GM23338 (cell line): ENCODE measurements at regions not wholly inside any gene's neighbourhood (a gene's known extent, or its start where the extent isn't known, plus 50 kb on each side); places are given as distances from the start of the nearest gene placed in this dataset.

Experiments used
- ATAC-seq: fragments of 200-7000 bp; cut with Tn5 transposase; 3 replicates; pipeline ENCODE4 v1.9.1; 2020
- DNase-seq: peaks from one replicate; pipeline ENCODE4 v3.0.0-alpha.2; 2015; ENCODE audit warnings: low spot score
- H2AFZ ChIP-seq: fragments of 200-600 bp; sonication (generic); 2 replicates; pipeline ENCODE4 v1.8.0; 2016; ENCODE audit warnings: antibody characterized with exemption, mild to moderate bottlenecking, moderate library complexity
- H3F3A ChIP-seq: fragments of 200-600 bp; sonication (generic); replicated peaks from 2 replicates; pipeline ENCODE4 v1.8.0; 2017; ENCODE audit warnings: antibody characterized with exemption, mixed run types, low read depth
- H3K27ac ChIP-seq: fragments of 200-600 bp; sonication (generic); 2 replicates; pipeline ENCODE4 v1.6.1; 2016; ENCODE audit warnings: low read depth
- H3K27me3 ChIP-seq: fragments of 200-600 bp; sonication (generic); 2 replicates; pipeline ENCODE4 v1.8.0; 2016; ENCODE audit warnings: mild to moderate bottlenecking, mixed run types, moderate library complexity; ENCODE audit not compliant: insufficient read depth
- H3K36me3 ChIP-seq: fragments of 200-600 bp; sonication (generic); 2 replicates; pipeline ENCODE4 v1.8.0; 2016; ENCODE audit warnings: mild to moderate bottlenecking; ENCODE audit not compliant: insufficient read depth
- H3K4me1 ChIP-seq: fragments of 200-600 bp; sonication (generic); 2 replicates; pipeline ENCODE4 v1.8.0; 2016; ENCODE audit warnings: mild to moderate bottlenecking, moderate library complexity; ENCODE audit not compliant: insufficient read depth
- H3K4me2 ChIP-seq: fragments of 200-600 bp; sonication (generic); 2 replicates; pipeline ENCODE4 v1.7.1; 2017; ENCODE audit warnings: mixed run types
- H3K4me3 ChIP-seq: fragments of 200-600 bp; sonication (generic); 2 replicates; pipeline ENCODE4 v1.6.1; 2016; ENCODE audit warnings: mixed run types
- H3K79me2 ChIP-seq: fragments of 200-600 bp; sonication (generic); replicated peaks from 2 replicates; pipeline ENCODE4 v1.8.0; 2017; ENCODE audit warnings: mild to moderate bottlenecking; ENCODE audit not compliant: insufficient read depth
- H3K9me2 ChIP-seq: fragments of 200-600 bp; sonication (generic); 2 replicates; pipeline ENCODE4 v1.8.0; 2017; ENCODE audit not compliant: insufficient read depth
- H4K20me1 ChIP-seq: fragments of 200-600 bp; sonication (generic); replicated peaks from 2 replicates; pipeline ENCODE4 v1.8.0; 2017; ENCODE audit warnings: mild to moderate bottlenecking; ENCODE audit not compliant: insufficient read depth
- H3K27ac Mint-ChIP-seq: 2 replicates; pipeline ENCODE4 v1.8.0; 2020; ENCODE audit warnings: inconsistent platforms, mild to moderate bottlenecking, moderate library complexity, mixed read lengths
- H3K27me3 Mint-ChIP-seq: 3 replicates; pipeline ENCODE4 v1.8.0; 2022; ENCODE audit warnings: low read depth, mild to moderate bottlenecking, moderate library complexity, mixed read lengths, inconsistent platforms; ENCODE audit not compliant: insufficient read depth, poor library complexity
- H3K36me3 Mint-ChIP-seq: 3 replicates; pipeline ENCODE4 v1.8.0; 2021; ENCODE audit warnings: low read depth, mild to moderate bottlenecking, inconsistent platforms, moderate library complexity, mixed read lengths
- H3K4me1 Mint-ChIP-seq: 3 replicates; pipeline ENCODE4 v1.8.0; 2020; ENCODE audit warnings: mild to moderate bottlenecking, inconsistent platforms, mixed read lengths
- H3K4me3 Mint-ChIP-seq: 3 replicates; pipeline ENCODE4 v1.8.0; 2021; ENCODE audit warnings: moderate library complexity, mild to moderate bottlenecking, inconsistent platforms, mixed read lengths
- H3K9me3 Mint-ChIP-seq: 3 replicates; pipeline ENCODE4 v1.8.0; 2020; ENCODE audit warnings: moderate library complexity, mild to moderate bottlenecking, inconsistent platforms, mixed read lengths
- EZH2phosphoT487 ChIP-seq: fragments of 200-600 bp; sonication (generic); IDR thresholded peaks from one replicate; pipeline ENCODE4 v1.8.1; 2018; ENCODE audit warnings: antibody characterized with exemption; ENCODE audit not compliant: unreplicated experiment
- JUNB ChIP-seq: IDR thresholded peaks from one replicate; pipeline ENCODE4 v1.6.1; 2016; ENCODE audit warnings: antibody characterized with exemption; ENCODE audit not compliant: unreplicated experiment
- POLR2AphosphoS5 ChIP-seq: IDR thresholded peaks from 2 replicates; pipeline ENCODE4 v1.6.1; 2016; ENCODE audit warnings: antibody characterized with exemption, low read depth
- REST ChIP-seq: IDR thresholded peaks from one replicate; pipeline ENCODE4 v1.6.1; 2018; ENCODE audit warnings: antibody characterized with exemption; ENCODE audit not compliant: unreplicated experiment
- STAT1 ChIP-seq: IDR thresholded peaks from one replicate; pipeline ENCODE4 v1.6.1; 2016; ENCODE audit warnings: antibody characterized with exemption; ENCODE audit not compliant: unreplicated experiment
- ZNF114 ChIP-seq: fragments of 250-450 bp; sonication (Bioruptor Pico); IDR thresholded peaks from 2 replicates; pipeline ENCODE4 v1.5.0; 2020; ENCODE audit warnings: mild to moderate bottlenecking, moderate library complexity
- ZNF462 ChIP-seq: fragments of 250-450 bp; sonication (Bioruptor Pico); IDR thresholded peaks from 2 replicates; pipeline ENCODE4 v1.5.0; 2020; ENCODE audit warnings: mild to moderate bottlenecking, moderate library complexity

- no peak for TF ChIP-seq REST
These were observed 915.4 kb downstream of the CENPC start (continued) for GRCh38 chr4:66629927-66630326.

GRCh38 chr4:66628146-66628545, 917.2 kb downstream of the CENPC start:
- H3K36me3 Mint-ChIP-seq = no peaks in the 10 kb centered on the region
- Histone ChIP-seq H3K27me3 (no peaks in the 10 kb centered on the region), H3F3A (no peaks in the 10 kb centered on the region), H3K27ac (no peak overlapping the region), H3K9me2 (peaks cover 10% of the 10 kb centered on the region; the same call in 1 of the 2 replicates), H4K20me1 (no peaks in the 10 kb centered on the region), H3K36me3 (no peaks in the 10 kb centered on the region), H3K4me3 (no peak overlapping the region), H3K4me1 (no peaks in the 10 kb centered on the region), H3K4me2 (no peak overlapping the region), H2AFZ (no peak overlapping the region), H3K79me2 (no peaks in the 10 kb centered on the region)
- H3K27ac Mint-ChIP-seq = no peak overlapping the region
- no peak overlapping the region for H3K4me3 Mint-ChIP-seq
- ATAC-seq = no peak
- DNase-seq = no peak
- no peak for TF ChIP-seq ZNF114 (CRISPR knock-in tag)
- no peak for TF ChIP-seq REST
- TF ChIP-seq STAT1 = no peak
- no peak for TF ChIP-seq EZH2phosphoT487
- TF ChIP-seq POLR2AphosphoS5 = no peak
- no peak for TF ChIP-seq JUNB
- TF ChIP-seq ZNF462 (CRISPR knock-in tag) = no peak
- H3K27me3 Mint-ChIP-seq = no peaks in the 10 kb centered on the region
- no peaks in the 10 kb centered on the region for H3K9me3 Mint-ChIP-seq
- H3K4me1 Mint-ChIP-seq = no peaks in the 10 kb centered on the region
